ENCODE measurements at regions not wholly inside any gene's neighbourhood (a gene's known extent, or its start where the extent isn't known, plus 50 kb on each side); places are given as distances from the start of the nearest gene placed in this dataset.

DNA sequence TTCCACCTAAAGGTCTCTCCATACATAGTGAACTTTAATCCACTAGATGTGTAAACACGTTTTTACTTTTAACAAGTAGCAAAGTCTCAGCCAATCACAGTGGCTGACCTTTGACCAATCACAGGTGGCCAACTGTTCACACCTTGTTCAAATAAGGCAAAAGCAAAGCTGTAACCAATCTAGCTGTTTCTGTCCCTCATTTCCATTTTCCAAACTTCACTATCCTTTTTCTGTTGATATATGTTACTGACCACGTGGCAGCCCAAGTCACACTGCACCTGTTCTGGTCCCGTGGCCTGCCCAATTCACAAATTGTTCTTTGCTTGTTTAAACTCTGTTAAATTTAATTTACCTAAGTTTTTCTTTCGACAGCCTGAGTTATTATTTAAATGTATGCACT, 393.5 kb upstream of the NETO1 start:
- no peak for DNase-seq (ENCODE audit: low read depth in 2 of 2, low spot score in 1 of 2)

DNA sequence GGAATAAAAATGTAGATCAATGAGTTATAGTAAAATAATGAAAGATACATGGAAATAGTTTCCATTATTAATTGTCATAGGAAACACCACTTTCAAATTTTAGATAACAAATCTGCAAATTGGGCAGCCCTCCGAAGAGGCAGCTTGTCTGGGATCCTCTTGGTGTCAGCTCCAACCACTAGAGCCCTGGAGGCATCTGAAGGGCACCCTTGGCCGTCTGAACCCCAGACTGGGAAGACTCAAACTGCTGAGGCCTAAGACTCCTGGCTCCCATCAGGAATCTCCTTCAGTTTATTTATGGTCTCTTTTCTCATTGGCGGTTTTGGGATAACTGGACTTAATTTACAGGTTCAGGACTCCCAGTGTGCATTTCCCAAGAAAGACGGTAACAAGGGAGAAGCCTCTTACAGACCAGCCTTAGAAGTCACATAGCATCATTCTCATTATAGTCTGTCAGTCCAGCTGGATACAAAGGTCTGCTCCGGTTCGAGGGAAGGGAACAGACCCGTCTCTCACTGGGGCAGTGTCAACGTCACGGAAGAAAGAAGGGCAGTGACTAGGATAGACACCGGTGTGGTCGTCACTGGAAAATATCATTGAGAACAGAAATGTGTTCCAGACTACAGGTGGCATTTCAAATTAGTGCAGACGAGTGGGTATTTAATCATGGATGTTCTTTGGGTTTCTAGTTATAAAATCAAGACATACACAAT, 390.7 kb upstream of the NETO1 start:
- no peak for DNase-seq (ENCODE audit: low read depth in 2 of 2, low spot score in 1 of 2)

DNA sequence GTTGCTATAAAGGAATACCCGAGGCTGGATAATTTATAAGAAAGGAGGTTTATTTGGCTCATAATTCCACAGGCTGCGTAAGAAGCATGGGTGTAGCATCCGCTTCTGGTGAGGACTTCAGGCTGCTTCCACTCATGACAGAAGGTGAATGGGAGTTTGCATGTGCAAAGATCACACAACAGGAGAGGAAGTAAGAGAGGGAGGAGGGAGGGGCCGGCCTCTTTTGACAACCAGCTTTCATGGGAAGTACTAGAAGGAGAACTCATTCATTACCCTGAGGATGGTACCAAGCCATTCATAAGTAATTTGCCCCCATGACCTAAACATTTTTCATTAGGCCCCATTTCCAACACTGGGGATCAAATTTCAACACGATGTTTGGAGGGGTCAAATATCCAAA, 386.8 kb upstream of the NETO1 start:
- DNase-seq (ENCODE audit: low read depth in 2 of 2, low spot score in 1 of 2), result no peak

GRCh38 chr18:73249030-73249429, 381.2 kb upstream of the NETO1 start:
- no peak for DNase-seq (ENCODE audit: low read depth in 2 of 2, low spot score in 1 of 2)

DNA sequence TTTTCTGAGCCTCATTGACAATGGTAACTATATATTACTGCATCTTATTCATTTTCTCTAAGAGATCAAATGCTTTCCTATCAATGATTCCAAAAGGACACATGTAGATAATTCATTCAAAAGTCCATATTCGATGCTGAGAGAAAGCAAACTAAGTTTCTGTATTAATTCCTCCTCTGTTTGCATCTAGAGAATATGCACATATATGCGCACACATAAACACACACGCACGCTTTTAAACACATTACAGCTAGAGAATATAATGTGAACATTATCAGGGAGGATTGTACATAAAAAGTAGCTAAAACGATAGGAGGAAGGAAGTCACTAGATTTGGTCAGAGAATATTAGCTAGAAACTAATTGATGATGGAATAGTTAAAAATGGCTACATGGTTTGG, 379.0 kb upstream of the NETO1 start:
- no peak for DNase-seq (ENCODE audit: low read depth in 2 of 2, low spot score in 1 of 2)

DNA sequence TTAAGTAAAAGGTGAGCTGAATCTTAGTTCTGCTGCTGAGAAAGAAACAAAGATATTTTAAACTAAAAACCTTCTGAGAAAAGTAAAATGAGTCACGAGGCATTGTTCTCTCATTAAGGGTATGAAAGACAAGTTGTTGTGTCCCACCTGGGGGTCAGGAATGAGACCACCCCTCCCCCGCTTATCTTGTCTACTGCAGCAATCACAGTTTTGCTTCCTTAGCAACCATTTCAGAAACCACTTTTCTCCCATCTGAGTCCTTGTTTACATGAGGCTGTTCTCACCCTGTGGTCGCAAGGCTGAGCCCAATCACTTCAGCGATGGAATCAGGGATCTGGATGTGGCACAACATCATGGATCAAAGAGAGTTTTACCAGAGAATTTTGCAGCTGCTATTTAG, 377.6 kb upstream of the NETO1 start:
- DNase-seq (ENCODE audit: low read depth in 2 of 2, low spot score in 1 of 2), result no peak

- no peak for DNase-seq (ENCODE audit: low read depth in 2 of 2, low spot score in 1 of 2)
These were observed 376.6 kb upstream of the NETO1 start for GRCh38 chr18:73244401-73244800.

GRCh38 chr18:73240899-73241298, 373.1 kb upstream of the NETO1 start:
- DNase-seq (ENCODE audit: low read depth in 2 of 2, low spot score in 1 of 2), result no peak

DNA sequence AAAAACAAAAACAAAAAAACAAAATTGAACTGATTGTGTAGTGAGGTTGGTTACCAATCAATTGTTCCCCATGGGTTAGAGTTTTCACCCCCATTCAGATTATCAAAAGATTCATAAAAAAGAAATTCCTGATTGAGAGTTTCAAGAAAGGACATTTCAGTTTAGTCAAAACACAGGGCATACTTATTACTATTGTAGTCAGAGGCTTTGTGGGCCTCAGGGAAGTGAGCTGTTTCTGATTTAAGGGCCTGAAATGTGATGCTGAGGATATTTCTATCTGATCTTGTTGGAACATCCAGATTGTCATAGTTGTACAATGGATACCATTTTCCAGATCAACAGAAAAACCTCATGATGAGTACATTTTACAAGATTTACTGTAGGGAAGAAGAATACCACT, 368.1 kb upstream of the NETO1 start:
- no peak for DNase-seq (ENCODE audit: low read depth in 2 of 2, low spot score in 1 of 2)

- no peak for DNase-seq (ENCODE audit: low read depth in 2 of 2, low spot score in 1 of 2)
These were observed 367.7 kb upstream of the NETO1 start for GRCh38 chr18:73235491-73235890.

DNA sequence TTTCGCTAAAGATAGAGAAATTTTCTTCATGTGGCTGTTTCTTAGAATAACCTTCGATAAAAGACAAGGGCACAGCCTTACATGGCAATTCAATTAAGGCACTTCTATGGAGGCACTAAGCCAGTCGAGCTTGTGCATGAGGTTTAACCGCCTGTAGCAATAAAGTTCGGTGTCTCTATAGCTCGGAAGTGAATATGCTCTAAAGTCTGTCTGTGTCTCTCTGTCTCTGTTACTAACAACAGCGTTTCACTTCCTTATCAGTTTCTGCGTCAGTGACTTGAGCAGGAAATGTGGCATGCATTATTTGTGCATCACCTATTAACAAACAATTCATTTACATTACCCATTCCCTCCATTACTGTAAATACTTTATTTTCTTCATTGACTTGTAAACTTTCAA, 365.1 kb upstream of the NETO1 start:
- DNase-seq (ENCODE audit: low read depth in 2 of 2, low spot score in 1 of 2), result no peak

DNA sequence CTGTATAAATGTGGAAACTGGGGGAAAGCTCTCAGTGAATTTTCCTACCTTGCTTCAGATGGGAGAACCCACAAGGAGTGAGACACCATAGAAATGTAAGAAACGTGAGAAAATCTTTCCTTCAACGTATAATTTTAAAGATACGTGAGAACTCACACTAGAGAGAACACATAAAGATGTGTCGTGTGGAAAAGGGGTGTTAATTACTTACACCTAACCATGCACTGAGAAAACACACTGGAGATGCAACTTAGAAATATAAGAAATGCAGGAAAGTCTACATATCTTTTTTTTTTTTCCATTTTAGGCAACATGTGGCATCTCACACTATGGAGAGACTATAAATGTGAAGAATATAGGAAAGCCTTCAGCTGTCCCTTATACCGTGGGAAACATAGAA, 352.9 kb upstream of the NETO1 start:
- no peak for DNase-seq (ENCODE audit: low read depth in 2 of 2, low spot score in 1 of 2)

DNA sequence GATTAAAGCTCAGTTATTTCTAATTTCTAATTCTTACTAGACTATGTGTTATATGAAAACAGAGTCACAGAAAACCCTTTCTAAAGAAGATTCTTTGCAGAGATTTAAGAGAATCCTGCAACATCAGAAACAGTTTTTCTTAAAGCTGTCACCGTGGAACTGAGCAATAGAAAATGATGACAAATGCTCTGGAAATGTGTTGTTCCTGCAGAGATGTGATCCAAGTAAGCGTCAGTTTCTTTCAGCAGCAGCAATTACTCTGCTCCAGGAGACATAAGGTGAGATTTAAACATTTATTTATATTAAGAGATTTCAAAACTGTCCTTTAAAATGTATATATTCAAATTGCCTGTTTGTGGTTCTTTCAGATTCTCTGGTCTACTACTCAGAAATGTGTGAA, 350.5 kb upstream of the NETO1 start:
- DNase-seq (ENCODE audit: low read depth in 2 of 2, low spot score in 1 of 2), result no peak

DNA sequence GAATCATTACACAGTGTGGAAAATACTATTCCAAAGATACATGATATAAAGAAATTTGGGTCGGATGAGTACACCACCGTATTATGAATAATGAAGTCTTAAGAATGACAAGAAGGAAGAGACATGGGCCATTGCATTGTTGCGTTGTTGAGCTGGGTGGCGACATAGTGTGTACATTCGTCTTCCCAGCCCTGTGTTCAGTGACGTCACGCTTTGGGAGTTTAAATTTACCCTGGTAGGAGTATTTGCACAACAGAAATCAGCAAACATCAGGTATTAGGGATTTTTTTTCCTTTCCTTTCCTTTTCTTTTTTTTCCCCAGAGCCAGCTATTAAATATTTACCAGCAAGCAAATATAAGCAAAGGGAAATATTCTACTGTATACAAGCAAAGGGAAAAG, 347.2 kb upstream of the NETO1 start:
- no peak for DNase-seq (ENCODE audit: low read depth in 2 of 2, low spot score in 1 of 2)

- DNase-seq (ENCODE audit: low read depth in 2 of 2, low spot score in 1 of 2), result no peak
These were observed 344.7 kb upstream of the NETO1 start for GRCh38 chr18:73212442-73212841.

- no peak for DNase-seq (ENCODE audit: low read depth in 2 of 2, low spot score in 1 of 2)
These were observed 334.2 kb upstream of the NETO1 start for GRCh38 chr18:73201940-73202339.

DNA sequence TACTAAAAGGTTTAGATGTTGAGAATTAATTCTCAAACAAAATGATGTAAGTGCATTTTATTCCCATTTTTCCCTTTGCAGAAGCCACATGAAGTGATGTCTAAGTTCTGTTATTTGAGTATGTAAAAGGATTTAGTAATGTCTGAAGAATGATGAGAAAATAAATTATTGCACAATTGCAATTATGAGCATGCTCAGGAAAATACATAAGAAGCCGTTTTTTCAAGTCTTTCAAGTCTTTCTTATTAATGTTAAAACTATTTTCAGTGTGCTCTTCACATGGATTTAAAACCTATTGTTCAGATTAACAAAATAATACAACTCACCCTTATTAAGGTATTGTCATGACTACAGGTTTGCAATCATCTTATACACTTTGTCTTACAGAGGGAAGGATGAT, 331.4 kb upstream of the NETO1 start:
- DNase-seq (ENCODE audit: low read depth in 2 of 2, low spot score in 1 of 2), result no peak

DNA sequence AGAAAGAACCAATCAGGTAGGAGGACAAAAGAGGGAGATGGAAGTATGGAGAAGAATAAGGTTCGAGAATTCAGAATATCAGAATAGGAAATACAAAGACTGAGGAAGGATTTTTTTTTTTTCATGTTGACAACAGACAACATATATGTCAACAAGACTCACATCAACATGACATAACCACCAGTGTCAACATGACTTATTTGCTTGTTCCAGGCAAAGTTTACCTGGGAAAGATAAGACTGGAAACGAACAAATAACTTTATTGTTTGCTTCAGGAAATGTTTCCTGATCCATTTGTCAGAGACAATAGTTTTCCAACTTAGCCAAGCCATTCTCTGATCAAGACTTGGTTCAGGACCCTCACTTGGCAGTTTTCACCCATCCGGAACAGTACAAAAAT, 321.9 kb upstream of the NETO1 start:
- DNase-seq (ENCODE audit: low read depth in 2 of 2, low spot score in 1 of 2), result no peak

GRCh38 chr18:73168236-73168635, 300.4 kb upstream of the NETO1 start:
- no peak for DNase-seq (ENCODE audit: low read depth in 2 of 2, low spot score in 1 of 2)

- no peak for DNase-seq (ENCODE audit: low read depth in 2 of 2, low spot score in 1 of 2)
These were observed 296.6 kb upstream of the NETO1 start for GRCh38 chr18:73164430-73164829.

- no peak for DNase-seq (ENCODE audit: low read depth in 2 of 2, low spot score in 1 of 2)
These were observed 295.4 kb upstream of the NETO1 start for GRCh38 chr18:73163236-73163635.

GRCh38 chr18:73156117-73156516, 288.3 kb upstream of the NETO1 start:
- DNase-seq (ENCODE audit: low read depth in 2 of 2, low spot score in 1 of 2), result no peak

GRCh38 chr18:73153271-73153670, 285.5 kb upstream of the NETO1 start:
- DNase-seq (ENCODE audit: low read depth in 2 of 2, low spot score in 1 of 2), result no peak

DNA sequence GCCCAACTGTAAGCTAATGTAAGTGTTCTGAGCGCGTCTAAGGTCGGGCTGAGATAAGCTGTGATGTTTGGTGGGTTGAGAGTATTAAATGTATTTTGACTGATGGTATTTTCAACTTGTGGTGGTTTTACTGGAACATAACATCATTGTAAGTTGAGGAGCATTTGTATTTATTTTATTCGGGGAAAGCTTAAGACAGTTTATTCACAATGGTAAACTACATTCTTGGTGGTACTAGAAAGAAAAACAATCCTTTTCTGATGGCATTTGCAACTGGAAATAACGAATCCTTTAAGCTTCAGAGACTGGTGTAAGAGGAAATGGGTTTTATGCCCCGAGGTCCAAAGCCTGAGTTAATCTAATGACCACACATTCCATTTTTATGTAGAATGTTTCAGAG, 283.3 kb upstream of the NETO1 start:
- no peak for DNase-seq (ENCODE audit: low read depth in 2 of 2, low spot score in 1 of 2)

Measured in stimulated activated CD8-positive, alpha-beta memory T cell treated with anti-CD3 and anti-CD28 coated beads, Interleukin-4, amount 100 ng/mL, for 4 hours (primary cell).